ENCODE measurements at regions not wholly inside any gene's neighbourhood (a gene's known extent, or its start where the extent isn't known, plus 50 kb on each side); places are given as distances from the start of the nearest gene placed in this dataset.

DNA sequence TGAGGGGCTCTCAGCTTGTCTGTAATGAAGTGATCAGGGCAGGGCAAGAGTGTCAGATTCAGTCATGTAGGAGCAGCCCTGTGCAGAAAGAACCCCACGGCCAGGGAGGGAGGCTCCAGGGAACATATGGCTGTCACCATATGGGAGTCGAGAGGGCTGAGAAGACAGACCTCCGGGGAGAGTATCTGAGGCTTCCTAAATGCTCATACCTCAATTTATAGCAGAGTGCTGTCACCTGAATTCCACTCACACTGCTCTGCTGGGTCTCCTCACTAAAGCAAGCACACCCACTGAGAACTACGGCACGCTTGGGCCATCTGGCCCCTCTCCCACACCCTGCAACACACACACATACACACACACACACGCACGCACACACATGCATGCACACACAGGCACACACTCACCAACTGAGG, 92.3 kb upstream of the TJP1 start:
- POLR2A ChIA-PET, result no interaction called here
- 46% methylated on average over 6 of the region's 7 CpGs for WGBS (ENCODE audit: low lambda C conversion rate)
- no peaks in the 10 kb centered on the region for H3K4me1 ChIP-seq (ENCODE audit: insufficient read depth, low read length)
- H4K20me1 ChIP-seq (ENCODE audit: insufficient read depth, low read length), result 0 out of 2 replicates have a peak, but pooled peaks cover 3% of the 10 kb centered on the region
- ATAC-seq (no peak), DNase-seq (ENCODE audit: low spot score) (no peak), FAIRE-seq (no peak)
- CTCF ChIA-PET (ENCODE audit: low intra/inter-chr PET ratio, low total read pairs), result no interaction called here
- no peaks in the 10 kb centered on the region for H3K79me2 ChIP-seq (ENCODE audit: insufficient read depth, low read length)
- H3K27ac ChIP-seq (ENCODE audit: extremely low read length, insufficient read depth, low read length), result no peak overlapping the region
- no peak for TF ChIP-seq FOXA1 (IDR thresholded peaks at IDR 0.05)
- no peak for TF ChIP-seq FOXA1 (CRISPR knock-in tag; IDR thresholded peaks at IDR 0.05)
- TF ChIP-seq BORCS8-MEF2B (CRISPR knock-in tag; IDR thresholded peaks at IDR 0.05), result no peak
- no peak for TF ChIP-seq SNAPC2 (CRISPR knock-in tag; IDR thresholded peaks at IDR 0.05)
- TF ChIP-seq MZF1 (CRISPR knock-in tag; IDR thresholded peaks at IDR 0.05; ENCODE audit: borderline replicate concordance), result no peak
- TF ChIP-seq TBX3 (IDR thresholded peaks at IDR 0.05; ENCODE audit: borderline replicate concordance), result no peak
- no peak for TF ChIP-seq KLF13 (CRISPR knock-in tag; IDR thresholded peaks at IDR 0.05)
- TF ChIP-seq, protein P1, sequence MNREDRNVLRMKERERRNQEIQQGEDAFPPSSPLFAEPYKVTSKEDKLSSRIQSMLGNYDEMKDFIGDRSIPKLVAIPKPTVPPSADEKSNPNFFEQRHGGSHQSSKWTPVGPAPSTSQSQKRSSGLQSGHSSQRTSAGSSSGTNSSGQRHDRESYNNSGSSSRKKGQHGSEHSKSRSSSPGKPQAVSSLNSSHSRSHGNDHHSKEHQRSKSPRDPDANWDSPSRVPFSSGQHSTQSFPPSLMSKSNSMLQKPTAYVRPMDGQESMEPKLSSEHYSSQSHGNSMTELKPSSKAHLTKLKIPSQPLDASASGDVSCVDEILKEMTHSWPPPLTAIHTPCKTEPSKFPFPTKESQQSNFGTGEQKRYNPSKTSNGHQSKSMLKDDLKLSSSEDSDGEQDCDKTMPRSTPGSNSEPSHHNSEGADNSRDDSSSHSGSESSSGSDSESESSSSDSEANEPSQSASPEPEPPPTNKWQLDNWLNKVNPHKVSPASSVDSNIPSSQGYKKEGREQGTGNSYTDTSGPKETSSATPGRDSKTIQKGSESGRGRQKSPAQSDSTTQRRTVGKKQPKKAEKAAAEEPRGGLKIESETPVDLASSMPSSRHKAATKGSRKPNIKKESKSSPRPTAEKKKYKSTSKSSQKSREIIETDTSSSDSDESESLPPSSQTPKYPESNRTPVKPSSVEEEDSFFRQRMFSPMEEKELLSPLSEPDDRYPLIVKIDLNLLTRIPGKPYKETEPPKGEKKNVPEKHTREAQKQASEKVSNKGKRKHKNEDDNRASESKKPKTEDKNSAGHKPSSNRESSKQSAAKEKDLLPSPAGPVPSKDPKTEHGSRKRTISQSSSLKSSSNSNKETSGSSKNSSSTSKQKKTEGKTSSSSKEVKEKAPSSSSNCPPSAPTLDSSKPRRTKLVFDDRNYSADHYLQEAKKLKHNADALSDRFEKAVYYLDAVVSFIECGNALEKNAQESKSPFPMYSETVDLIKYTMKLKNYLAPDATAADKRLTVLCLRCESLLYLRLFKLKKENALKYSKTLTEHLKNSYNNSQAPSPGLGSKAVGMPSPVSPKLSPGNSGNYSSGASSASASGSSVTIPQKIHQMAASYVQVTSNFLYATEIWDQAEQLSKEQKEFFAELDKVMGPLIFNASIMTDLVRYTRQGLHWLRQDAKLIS (CRISPR knock-in tag; IDR thresholded peaks at IDR 0.05), result no peak
- no peak for TF ChIP-seq MAZ (IDR thresholded peaks at IDR 0.05; ENCODE audit: borderline replicate concordance, low read depth, low read length)
- no peak for TF ChIP-seq MAZ (CRISPR knock-in tag; IDR thresholded peaks at IDR 0.05; ENCODE audit: low read depth)
- peaks cover 12% of the 10 kb centered on the region; the same call in 1 of the 2 replicates for H3K9me3 ChIP-seq (ENCODE audit: low read length)
- H3K9ac ChIP-seq (ENCODE audit: insufficient read depth, low read depth, low read length), result no peak overlapping the region
- BruUV-seq (replicated peaks), result no TSS peak
- no peak overlapping the region for H2AFZ ChIP-seq (ENCODE audit: low read length)
- H3K36me3 ChIP-seq (replicated peaks in 1 of 2; ENCODE audit: control insufficient read depth in 1 of 2, insufficient read depth in 2 of 2, low read length in 2 of 2), result no peaks in the 10 kb centered on the region
- no peak overlapping the region for H3K4me2 ChIP-seq (ENCODE audit: low read depth, low read length)
- H3K4me3 ChIP-seq (replicated peaks in 1 of 3; ENCODE audit: insufficient read depth in 1 of 3, low read depth in 2 of 3, low read length in 3 of 3), result no peak overlapping the region
- no peaks in the 10 kb centered on the region for H3K27me3 ChIP-seq (ENCODE audit: control insufficient read depth in 1 of 2, insufficient read depth in 2 of 2, low read length in 2 of 2)
- intact Hi-C loops (cut with micrococcal nuclease; ENCODE audit: unreplicated experiment), result no loop called here
- in situ Hi-C loops (cut with HindIII; ENCODE audit: extremely low pct_ligation_motif_present, low pct_unique_long_range_greater_than_20kb), result no loop called here
